Keratinocyte (primary cell): ENCODE measurements at regions not wholly inside any gene's neighbourhood (a gene's known extent, or its start where the extent isn't known, plus 50 kb on each side); places are given as distances from the start of the nearest gene placed in this dataset.

Experiments
- CTCF ChIP-seq, 3 experiments: IDR thresholded peaks in 1 of 3; conservative IDR thresholded peaks in 1 of 3; optimal IDR thresholded peaks in 1 of 3; 2 replicates in 2 of 3; 3 replicates in 1 of 3; pipeline versions ENCODE3 to v1.5.1; 2011; ENCODE audit warnings: low read length in 3 of 3, mild to moderate bottlenecking in 3 of 3, moderate library complexity in 2 of 3, control low read depth in 1 of 3, inconsistent platforms in 1 of 3; ENCODE audit not compliant: insufficient read depth in 2 of 3; ENCODE audit errors: extremely low read depth in 1 of 3
- EZH2 ChIP-seq: IDR thresholded peaks from one replicate; pipeline ENCODE4 v1.6.1; 2012; ENCODE audit warnings: inconsistent platforms, mild to moderate bottlenecking, low read length, moderate library complexity

DNA sequence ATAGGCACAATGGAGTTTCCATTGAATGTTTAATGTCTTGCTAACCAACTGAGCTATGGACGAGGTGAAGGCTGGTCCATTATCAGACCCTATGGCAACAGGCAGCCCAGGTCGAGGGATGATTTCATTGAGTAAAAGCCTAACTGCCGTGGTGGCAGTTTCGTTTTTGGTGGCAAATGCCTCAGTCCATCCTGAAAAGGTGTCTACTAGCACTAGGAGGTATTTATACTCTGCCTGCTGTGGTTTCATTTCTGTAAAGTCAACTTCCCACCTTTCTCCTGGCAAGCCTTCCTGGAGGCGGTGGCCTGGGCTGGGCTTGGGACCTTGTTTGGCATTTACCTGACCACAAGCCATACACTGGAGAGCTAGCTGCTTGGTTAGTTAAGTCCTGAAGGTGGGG, 75.8 kb downstream of the PRR15 start:
- TF ChIP-seq CTCF (optimal IDR thresholded peaks at IDR 0.05 in 1 of 3, IDR thresholded peaks at IDR 0.05 in 1 of 3, conservative IDR thresholded peaks at IDR 0.05 in 1 of 3; ENCODE audit: extremely low read depth in 1 of 3, insufficient read depth in 2 of 3, low read length in 3 of 3) (no peak), EZH2 (no peak)
